Sigmoid colon (tissue), 3 donors: ENCODE measurements at regions not wholly inside any gene's neighbourhood (a gene's known extent, or its start where the extent isn't known, plus 50 kb on each side); places are given as distances from the start of the nearest gene placed in this dataset.

Source experiments
- CTCF ChIP-seq, 4 experiments: fragments of 450-650 bp in 3 of 4; fragments of 200-600 bp in 1 of 4; IDR thresholded peaks; one replicate each; pipeline ENCODE4 v1.5.1; 2016 to 2019; ENCODE audit warnings: antibody characterized with exemption in 4 of 4, mild to moderate bottlenecking in 3 of 4, moderate library complexity in 2 of 4
- POLR2A ChIP-seq, 2 donors: fragments of 450-650 bp; IDR thresholded peaks; one replicate each; pipeline ENCODE4 v1.6.1; 2016; ENCODE audit warnings: antibody characterized with exemption in 2 of 2, mild to moderate bottlenecking in 2 of 2, moderate library complexity in 2 of 2

- no peak for TF ChIP-seq CTCF (IDR thresholded peaks at IDR 0.05)
- TF ChIP-seq POLR2A (IDR thresholded peaks at IDR 0.05) = no peak
Measured at GRCh38 chr20:20888266-20888656, 175.8 kb upstream of the RALGAPA2 start.
